Astrocyte (in vitro differentiated cells and primary cell): ENCODE measurements at regions not wholly inside any gene's neighbourhood (a gene's known extent, or its start where the extent isn't known, plus 50 kb on each side); places are given as distances from the start of the nearest gene placed in this dataset.

ENCODE experiments used
- DNase-seq: peaks from one replicate; pipeline ENCODE4 v3.0.0-alpha.2; 2010; ENCODE audit warnings: low read depth
- FAIRE-seq: peaks from 2 replicates; lab custom pipeline; 2011; peaks lifted over from hg19 to GRCh38; lab: Jason Lieb, UNC
- H2AFZ ChIP-seq: 2 replicates; pipeline ENCODE4 v1.6.0; 2012; ENCODE audit warnings: low read depth, low read length, inconsistent platforms
- H3K27ac ChIP-seq: 2 replicates; pipeline ENCODE4 v1.5.1; 2011; ENCODE audit warnings: low read depth, low read length, inconsistent platforms
- H3K27me3 ChIP-seq: 2 replicates; pipeline ENCODE4 v1.6.0; 2011; ENCODE audit warnings: low read length, inconsistent platforms; ENCODE audit not compliant: insufficient read depth
- H3K36me3 ChIP-seq: 2 replicates; pipeline ENCODE4 v1.5.1; 2011; ENCODE audit warnings: low read length, inconsistent platforms; ENCODE audit not compliant: insufficient read depth
- H3K4me1 ChIP-seq: 2 replicates; pipeline ENCODE4 v1.5.1; 2011; ENCODE audit warnings: low read length, inconsistent platforms; ENCODE audit not compliant: insufficient read depth
- H3K4me2 ChIP-seq: 2 replicates; pipeline ENCODE4 v1.6.0; 2012; ENCODE audit warnings: low read length, inconsistent platforms
- H3K4me3 ChIP-seq: 2 replicates; pipeline ENCODE4 v1.5.1; 2011; ENCODE audit warnings: low read depth, mild to moderate bottlenecking, low read length, inconsistent platforms; ENCODE audit not compliant: insufficient read depth
- H3K79me2 ChIP-seq: 2 replicates; pipeline ENCODE4 v1.6.0; 2012; ENCODE audit warnings: mild to moderate bottlenecking, low read length, inconsistent platforms; ENCODE audit not compliant: insufficient read depth
- H3K9ac ChIP-seq: 2 replicates; pipeline ENCODE4 v1.6.0; 2012; ENCODE audit warnings: mild to moderate bottlenecking, low read length, inconsistent platforms
- H3K9me3 ChIP-seq: 2 replicates; pipeline ENCODE4 v1.5.1; 2012; ENCODE audit warnings: low read depth, mild to moderate bottlenecking, low read length, inconsistent platforms; ENCODE audit not compliant: insufficient read depth
- H4K20me1 ChIP-seq: 2 replicates; pipeline ENCODE4 v1.6.0; 2012; ENCODE audit warnings: low read length, inconsistent platforms; ENCODE audit not compliant: insufficient read depth
- H3K27ac Mint-ChIP-seq: one replicate; pipeline ENCODE4 v1.8.0; 2021; ENCODE audit warnings: mild to moderate bottlenecking, mixed read lengths; ENCODE audit not compliant: unreplicated experiment
- H3K27me3 Mint-ChIP-seq: one replicate; pipeline ENCODE4 v1.8.0; 2021; ENCODE audit warnings: low read depth, mixed read lengths; ENCODE audit not compliant: unreplicated experiment
- H3K36me3 Mint-ChIP-seq: one replicate; pipeline ENCODE4 v1.8.0; 2021; ENCODE audit warnings: low read depth, mixed read lengths; ENCODE audit not compliant: unreplicated experiment
- H3K4me1 Mint-ChIP-seq: one replicate; pipeline ENCODE4 v1.8.0; 2021; ENCODE audit warnings: low read depth, mixed read lengths; ENCODE audit not compliant: unreplicated experiment
- H3K4me3 Mint-ChIP-seq: one replicate; pipeline ENCODE4 v1.8.0; 2021; ENCODE audit warnings: mild to moderate bottlenecking, moderate library complexity, mixed read lengths; ENCODE audit not compliant: unreplicated experiment
- H3K9me3 Mint-ChIP-seq: one replicate; pipeline ENCODE4 v1.8.0; 2021; ENCODE audit warnings: mild to moderate bottlenecking, mixed read lengths; ENCODE audit not compliant: unreplicated experiment
- CTCF ChIP-seq: IDR thresholded peaks from 2 replicates; pipeline ENCODE4 v1.5.1; 2011; ENCODE audit warnings: low read depth, mild to moderate bottlenecking, inconsistent platforms, low read length, moderate library complexity; ENCODE audit not compliant: insufficient read depth
- EZH2 ChIP-seq: IDR thresholded peaks from 2 replicates; pipeline ENCODE4 v1.6.1; 2012; ENCODE audit warnings: mild to moderate bottlenecking, low read length, inconsistent platforms; ENCODE audit not compliant: insufficient read depth

DNA sequence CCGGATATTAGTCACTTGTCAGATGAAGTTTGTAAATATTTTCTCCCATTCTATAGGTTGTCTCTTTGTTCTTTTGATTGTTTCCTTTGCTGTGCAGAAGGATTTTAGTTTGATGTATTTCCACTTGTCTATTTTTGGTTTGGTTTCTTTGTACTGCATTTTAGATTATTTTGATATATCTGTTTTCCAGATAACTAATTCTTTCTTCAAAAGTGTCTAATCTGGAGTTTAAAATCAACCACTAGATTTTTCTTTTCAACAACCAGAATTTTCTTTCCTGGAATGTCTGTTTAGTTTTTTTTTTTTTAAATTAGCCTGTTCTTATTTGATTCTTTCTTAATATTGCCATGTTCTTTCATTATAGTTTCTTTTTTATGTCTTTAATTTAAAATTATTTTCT, 116.8 kb upstream of the INHBA start:
- TF ChIP-seq EZH2 (no peak), CTCF (no peak)
- peak overlapping the region; percentile 55 for H3K27ac ChIP-seq
- H3K4me3 Mint-ChIP-seq = no peak overlapping the region
- H3K9me3 ChIP-seq = no peaks in the 10 kb centered on the region
- no peaks in the 10 kb centered on the region for H4K20me1 ChIP-seq
- peaks cover 2% of the 10 kb centered on the region for H3K9me3 Mint-ChIP-seq
- H3K27me3 ChIP-seq = no peaks in the 10 kb centered on the region
- no peaks in the 10 kb centered on the region for H3K79me2 ChIP-seq
- no peak overlapping the region for H3K4me2 ChIP-seq
- H2AFZ ChIP-seq = no peak overlapping the region
- no peaks in the 10 kb centered on the region for H3K27me3 Mint-ChIP-seq
- no peak overlapping the region for H3K9ac ChIP-seq
- H3K36me3 Mint-ChIP-seq = peaks cover 3% of the 10 kb centered on the region
- FAIRE-seq = no peak
- H3K4me1 ChIP-seq = peaks cover 3% of the 10 kb centered on the region
- H3K4me1 Mint-ChIP-seq = peaks cover 46% of the 10 kb centered on the region
- no peaks in the 10 kb centered on the region for H3K36me3 ChIP-seq
- H3K27ac Mint-ChIP-seq = peak overlapping the region; percentile 22
- no peak overlapping the region for H3K4me3 ChIP-seq
- no peak for DNase-seq

DNA sequence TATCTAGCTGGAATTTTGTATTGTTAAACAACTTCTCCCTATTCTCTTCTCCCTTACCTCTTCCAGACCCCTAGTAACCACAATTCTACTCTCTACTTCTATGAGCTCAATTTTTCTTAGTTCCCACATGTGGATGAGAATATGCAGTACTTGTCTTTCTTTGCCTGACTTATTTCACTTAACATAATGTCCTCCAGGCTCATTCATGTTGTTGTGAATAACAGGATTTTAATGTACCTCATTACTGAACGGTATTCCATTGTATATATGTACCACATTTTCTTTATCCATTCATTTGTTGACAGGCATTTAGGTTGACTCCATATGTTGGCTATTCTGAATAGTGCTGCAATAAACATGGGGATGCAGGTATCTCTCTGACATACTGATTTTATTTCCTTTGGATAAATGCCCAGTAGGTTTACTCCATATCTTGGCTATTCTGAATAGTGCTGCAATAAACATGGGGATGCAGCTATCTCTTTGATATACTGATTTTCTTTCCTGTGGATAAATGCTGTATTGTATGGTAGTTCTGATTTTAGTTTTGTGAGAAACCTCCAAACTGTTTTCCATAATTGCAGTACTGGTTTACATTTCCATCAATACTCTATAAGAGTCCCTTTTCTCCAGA, 116.0 kb upstream of the INHBA start:
- Mint-ChIP-seq H3K4me3 (peak overlapping the region; percentile 50), H3K4me1 (peaks cover 41% of the 10 kb centered on the region)
- no peak for FAIRE-seq

More for the DNA sequence above, 116.0 kb upstream of the INHBA start:
- H3K4me1 ChIP-seq = no peaks in the 10 kb centered on the region
- H3K9me3 Mint-ChIP-seq = peaks cover 2% of the 10 kb centered on the region
- no peaks in the 10 kb centered on the region for H3K79me2 ChIP-seq
- TF ChIP-seq CTCF = no peak
- no peak for TF ChIP-seq EZH2
- H3K27ac Mint-ChIP-seq = no peak overlapping the region
- H3K36me3 Mint-ChIP-seq = peaks cover 3% of the 10 kb centered on the region
- H3K9ac ChIP-seq = no peak overlapping the region
- H3K4me3 ChIP-seq = no peak overlapping the region
- no peak overlapping the region for H3K27ac ChIP-seq
- H3K36me3 ChIP-seq = no peaks in the 10 kb centered on the region
- no peak overlapping the region for H3K4me2 ChIP-seq
- no peak overlapping the region for H2AFZ ChIP-seq
- no peaks in the 10 kb centered on the region for H3K27me3 Mint-ChIP-seq
- H4K20me1 ChIP-seq = no peaks in the 10 kb centered on the region
- DNase-seq = no peak
- no peaks in the 10 kb centered on the region for H3K9me3 ChIP-seq
- H3K27me3 ChIP-seq = no peaks in the 10 kb centered on the region
